H9 (cell line): ENCODE measurements at regions not wholly inside any gene's neighbourhood (a gene's known extent, or its start where the extent isn't known, plus 50 kb on each side); places are given as distances from the start of the nearest gene placed in this dataset.
"Not testable (repeated sequence)": the region's sequence is repeated elsewhere in the genome, so short reads cannot be mapped to it uniquely, and the experiment has no call there.

Experiments used
- DNase-seq: peaks from one replicate; pipeline ENCODE4 v3.0.0-alpha.2; 2017
- H2AFZ ChIP-seq: one replicate; pipeline ENCODE4 v1.6.1; 2013; ENCODE audit warnings: mild to moderate bottlenecking, low read length, control low read depth, moderate library complexity
- H2AK5ac ChIP-seq: 2 replicates; pipeline ENCODE4 v1.6.1; 2013; ENCODE audit warnings: low read length, control low read depth, mixed read lengths; ENCODE audit not compliant: insufficient read length
- H2BK120ac ChIP-seq: one replicate; pipeline ENCODE4 v1.6.1; 2013; ENCODE audit warnings: low read depth, mild to moderate bottlenecking, low read length, control low read depth, inconsistent platforms; ENCODE audit not compliant: poor library complexity, severe bottlenecking
- H2BK12ac ChIP-seq: 2 replicates; pipeline ENCODE4 v1.6.1; 2013; ENCODE audit warnings: low read length, control low read depth, mixed read lengths, low read depth; ENCODE audit not compliant: insufficient read length
- H2BK15ac ChIP-seq: 2 replicates; pipeline ENCODE4 v1.6.1; 2013; ENCODE audit warnings: low read depth, low read length, control low read depth
- H2BK20ac ChIP-seq: one replicate; pipeline ENCODE4 v1.6.1; 2013; ENCODE audit warnings: low read depth, mild to moderate bottlenecking, low read length, control low read depth, inconsistent platforms; ENCODE audit not compliant: poor library complexity, severe bottlenecking
- H2BK5ac ChIP-seq: 2 replicates; pipeline ENCODE4 v1.6.1; 2013; ENCODE audit warnings: low read length, control low read depth, mixed read lengths; ENCODE audit not compliant: insufficient read length
- H3K14ac ChIP-seq: 2 replicates; pipeline ENCODE4 v1.6.1; 2013; ENCODE audit warnings: low read length, control low read depth; ENCODE audit not compliant: insufficient read depth
- H3K18ac ChIP-seq: 2 replicates; pipeline ENCODE4 v1.6.1; 2013; ENCODE audit warnings: low read depth, mild to moderate bottlenecking, mixed read lengths, low read length, control low read depth; ENCODE audit not compliant: insufficient read length
- H3K23ac ChIP-seq: 2 replicates; pipeline ENCODE4 v1.6.1; 2013; ENCODE audit warnings: low read length, control low read depth, mixed read lengths, low read depth; ENCODE audit not compliant: insufficient read length
- H3K23me2 ChIP-seq: 2 replicates; pipeline ENCODE4 v1.6.1; 2013; ENCODE audit warnings: low read depth, mild to moderate bottlenecking, mixed read lengths, low read length, control low read depth; ENCODE audit not compliant: insufficient read length, poor library complexity, severe bottlenecking
- H3K27ac ChIP-seq: 2 replicates; pipeline ENCODE4 v1.5.1; 2013; ENCODE audit warnings: low read length, control low read depth, mixed read lengths, low read depth; ENCODE audit not compliant: insufficient read length
- H3K27me3 ChIP-seq: 2 replicates; pipeline ENCODE4 v1.6.1; 2013; ENCODE audit warnings: low read length, control low read depth, inconsistent platforms; ENCODE audit not compliant: insufficient read depth
- H3K4ac ChIP-seq: 2 replicates; pipeline ENCODE4 v1.6.1; 2013; ENCODE audit warnings: low read depth, mild to moderate bottlenecking, control low read depth, inconsistent platforms, low read length, moderate library complexity
- H3K4me1 ChIP-seq: 2 replicates; pipeline ENCODE4 v1.6.1; 2013; ENCODE audit warnings: low read length, control low read depth, inconsistent platforms; ENCODE audit not compliant: insufficient read depth
- H3K4me2 ChIP-seq: 2 replicates; pipeline ENCODE4 v1.6.1; 2013; ENCODE audit warnings: low read length, control low read depth, mixed read lengths; ENCODE audit not compliant: insufficient read length, insufficient read depth
- H3K56ac ChIP-seq: 2 replicates; pipeline ENCODE4 v1.6.1; 2013; ENCODE audit warnings: low read depth, mild to moderate bottlenecking, mixed read lengths, low read length, control low read depth; ENCODE audit not compliant: insufficient read length
- H3K79me1 ChIP-seq: 2 replicates; pipeline ENCODE4 v1.6.1; 2013; ENCODE audit warnings: low read depth, mild to moderate bottlenecking, moderate library complexity, low read length, control low read depth, inconsistent platforms; ENCODE audit not compliant: insufficient read depth, poor library complexity, severe bottlenecking
- H3K79me2 ChIP-seq: 2 replicates; pipeline ENCODE4 v1.6.1; 2013; ENCODE audit warnings: low read length, control low read depth, inconsistent platforms; ENCODE audit not compliant: insufficient read depth
- H3K9ac ChIP-seq: 2 replicates; pipeline ENCODE4 v1.6.1; 2013; ENCODE audit warnings: low read length, control low read depth, mixed read lengths; ENCODE audit not compliant: insufficient read length; ENCODE audit errors: extremely low read depth
- H3K9me3 ChIP-seq: one replicate; pipeline ENCODE4 v1.6.1; 2013; ENCODE audit warnings: low read depth, low read length, inconsistent platforms; ENCODE audit not compliant: control insufficient read depth
- H3T11ph ChIP-seq: one replicate; pipeline ENCODE4 v1.6.1; 2013; ENCODE audit warnings: mild to moderate bottlenecking, low read length, control low read depth, inconsistent platforms
- H4K20me1 ChIP-seq: one replicate; pipeline ENCODE4 v1.6.1; 2013; ENCODE audit not compliant: control insufficient read depth, insufficient read length, insufficient read depth
- H4K5ac ChIP-seq: 2 replicates; pipeline ENCODE4 v1.6.1; 2013; ENCODE audit warnings: low read depth, mild to moderate bottlenecking, mixed read lengths, low read length, control low read depth; ENCODE audit not compliant: insufficient read length
- H4K8ac ChIP-seq: replicated peaks from 2 replicates; pipeline ENCODE4 v1.6.1; 2013; ENCODE audit warnings: low read length, control low read depth, mixed read lengths, low read depth; ENCODE audit not compliant: insufficient read length
- H4K91ac ChIP-seq: 2 replicates; pipeline ENCODE4 v1.6.1; 2013; ENCODE audit warnings: low read depth, mild to moderate bottlenecking, moderate library complexity, mixed read lengths, low read length, control low read depth; ENCODE audit not compliant: insufficient read length
- H3K27ac Mint-ChIP-seq, 3 experiments: 2 replicates in 2 of 3; 3 replicates in 1 of 3; pipeline ENCODE4 v1.8.0; 2020 to 2021; ENCODE audit warnings: mixed read lengths in 3 of 3, mild to moderate bottlenecking in 1 of 3, moderate library complexity in 1 of 3
- H3K27me3 Mint-ChIP-seq: 2 replicates; pipeline ENCODE4 v1.8.0; 2021; ENCODE audit warnings: low read depth, mild to moderate bottlenecking, moderate library complexity, mixed read lengths
- H3K36me3 Mint-ChIP-seq, 3 experiments: 2 replicates in 2 of 3; 3 replicates in 1 of 3; pipeline ENCODE4 v1.8.0; 2020 to 2021; ENCODE audit warnings: low read depth in 3 of 3, mixed read lengths in 3 of 3; ENCODE audit not compliant: insufficient read depth in 1 of 3
- H3K4me1 Mint-ChIP-seq, 2 experiments: 2 replicates each; pipeline ENCODE4 v1.8.0; 2020; ENCODE audit warnings: mixed read lengths in 2 of 2
- H3K4me3 Mint-ChIP-seq, 2 experiments: 2 replicates in 1 of 2; 3 replicates in 1 of 2; pipeline ENCODE4 v1.8.0; 2020 to 2021; ENCODE audit warnings: mild to moderate bottlenecking in 2 of 2, mixed read lengths in 2 of 2, moderate library complexity in 1 of 2
- H3K9me3 Mint-ChIP-seq, 2 experiments: 2 replicates in 1 of 2; 3 replicates in 1 of 2; pipeline ENCODE4 v1.8.0; 2020; ENCODE audit warnings: mild to moderate bottlenecking in 2 of 2, mixed read lengths in 2 of 2, moderate library complexity in 1 of 2
- WGBS: extraction: QIAGEN DNeasy Blood & Tissue Kit; methylation state at CpG from one replicate; pipeline ENCODE4 v1.1.7; 2013; ENCODE audit warnings: missing lambda C conversion rate, low lambda C conversion rate, mixed read lengths; ENCODE audit not compliant: insufficient read length; ENCODE audit errors: extremely low coverage; 5-methylcytosine and 5-hydroxymethylcytosine counted together

GRCh38 chr17:64790690-64791089, 128.6 kb upstream of the SMURF2 start:
- H3K56ac ChIP-seq, H3K36me3 Mint-ChIP-seq, H2BK15ac ChIP-seq, H3K27ac ChIP-seq, H2AK5ac ChIP-seq, H2BK5ac ChIP-seq, H3K18ac ChIP-seq, H3K4me1 Mint-ChIP-seq, H4K5ac ChIP-seq, H2AFZ ChIP-seq, H2BK12ac ChIP-seq, H3K9ac ChIP-seq, H3K23ac ChIP-seq, H4K20me1 ChIP-seq, H3K27ac Mint-ChIP-seq, H3K27me3 Mint-ChIP-seq, H3K23me2 ChIP-seq, H3K79me2 ChIP-seq, H4K8ac ChIP-seq, H3K9me3 Mint-ChIP-seq, DNase-seq, H3K27me3 ChIP-seq, H2BK120ac ChIP-seq, H3K4me3 Mint-ChIP-seq, H3T11ph ChIP-seq, H4K91ac ChIP-seq, H3K9me3 ChIP-seq, H3K14ac ChIP-seq, H3K4me1 ChIP-seq, H2BK20ac ChIP-seq, H3K4ac ChIP-seq, H3K79me1 ChIP-seq, H3K4me2 ChIP-seq: not testable (repeated sequence)
- WGBS, result no CpG with 5 or more reads among the region's 5 CpGs

DNA sequence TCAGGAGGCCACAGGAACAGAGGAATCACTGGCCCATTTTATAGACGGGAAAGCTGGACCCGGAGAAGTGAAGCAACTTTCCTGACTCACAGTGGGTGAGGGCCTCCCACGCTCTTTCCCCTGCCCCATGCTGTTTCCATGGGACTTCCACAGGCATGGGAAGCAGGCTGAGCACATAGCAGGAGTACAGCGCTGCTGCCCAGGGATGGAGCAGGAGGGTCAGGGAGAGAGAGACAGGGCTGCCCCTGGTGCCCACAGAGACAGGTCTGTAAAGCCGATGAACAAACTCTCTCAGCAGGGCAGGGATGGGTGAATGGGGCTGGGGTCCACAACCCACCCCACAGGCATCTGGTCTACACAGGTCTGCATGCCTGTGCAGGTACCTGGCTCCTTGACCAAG, 128.1 kb upstream of the SMURF2 start:
- H4K5ac ChIP-seq, H3K4ac ChIP-seq, H2BK20ac ChIP-seq, H2BK12ac ChIP-seq, H2AFZ ChIP-seq, H3K4me1 ChIP-seq, H3K79me1 ChIP-seq, H3K9me3 Mint-ChIP-seq, H2BK5ac ChIP-seq, H3K23me2 ChIP-seq, H3K4me2 ChIP-seq, H3K79me2 ChIP-seq, H3K56ac ChIP-seq, H3K14ac ChIP-seq, H2AK5ac ChIP-seq, H2BK15ac ChIP-seq, H4K8ac ChIP-seq, H3K36me3 Mint-ChIP-seq, H3K9me3 ChIP-seq, H3T11ph ChIP-seq, H2BK120ac ChIP-seq, H3K27me3 ChIP-seq, H4K20me1 ChIP-seq, H4K91ac ChIP-seq, H3K4me3 Mint-ChIP-seq, H3K9ac ChIP-seq, H3K18ac ChIP-seq, H3K23ac ChIP-seq, H3K27ac ChIP-seq, DNase-seq, H3K27me3 Mint-ChIP-seq, H3K4me1 Mint-ChIP-seq, H3K27ac Mint-ChIP-seq: not testable (repeated sequence)
- WGBS, result no CpG with 5 or more reads among the region's 5 CpGs
